HG02970 (cell line): ENCODE measurements at regions not wholly inside any gene's neighbourhood (a gene's known extent, or its start where the extent isn't known, plus 50 kb on each side); places are given as distances from the start of the nearest gene placed in this dataset.
"Not testable (repeated sequence)": the region's sequence is repeated elsewhere in the genome, so short reads cannot be mapped to it uniquely, and the experiment has no call there.

Experiments used
- ATAC-seq: cut with Tn5 transposase; IDR thresholded peaks from one replicate; pipeline ENCODE4 v1.9.1; 2021; ENCODE audit warnings: mild to moderate bottlenecking, moderate library complexity, moderate number of reproducible peaks; ENCODE audit not compliant: unreplicated experiment, low FRiP score

DNA sequence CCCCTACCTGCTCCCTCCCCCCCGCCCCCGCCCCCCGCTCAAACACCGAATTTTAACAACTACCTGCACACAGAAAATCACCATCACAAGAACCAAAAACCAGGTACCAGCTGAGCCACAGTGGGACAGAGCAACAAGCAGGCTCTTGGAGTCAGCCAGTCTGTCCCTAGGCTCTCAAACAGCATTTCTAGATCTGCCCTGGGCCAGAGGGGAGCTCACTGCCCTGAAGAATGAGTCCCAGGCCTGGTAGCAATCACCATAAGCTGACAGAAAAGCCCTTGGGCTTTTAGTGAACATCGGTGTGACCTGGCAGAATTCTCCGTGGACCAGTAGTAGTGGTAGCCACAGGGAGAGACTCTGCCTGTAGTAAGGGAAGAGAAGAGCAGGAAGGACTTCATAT is 58.3 kb downstream of the C11orf87 start:
- no peak for ATAC-seq

DNA sequence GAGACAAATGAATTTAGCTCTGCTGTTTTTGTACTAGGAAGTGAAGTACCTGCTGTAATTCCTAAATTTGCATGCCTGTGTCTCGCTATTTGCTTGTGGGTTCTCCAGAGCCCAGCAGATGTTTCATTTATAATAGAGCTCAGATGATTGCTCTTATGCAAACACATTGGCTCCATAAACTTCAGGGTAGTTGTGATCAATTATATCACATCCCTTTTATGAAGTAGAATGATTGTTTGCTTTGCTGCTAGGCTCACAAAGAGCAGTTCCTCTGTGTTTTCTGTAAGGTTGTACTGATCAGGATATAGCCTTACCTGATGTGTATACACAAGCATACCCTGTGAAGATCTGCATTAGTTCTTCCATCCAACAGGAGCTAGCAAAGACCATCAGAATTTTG is 64.1 kb downstream of the C11orf87 start:
- no peak for ATAC-seq

DNA sequence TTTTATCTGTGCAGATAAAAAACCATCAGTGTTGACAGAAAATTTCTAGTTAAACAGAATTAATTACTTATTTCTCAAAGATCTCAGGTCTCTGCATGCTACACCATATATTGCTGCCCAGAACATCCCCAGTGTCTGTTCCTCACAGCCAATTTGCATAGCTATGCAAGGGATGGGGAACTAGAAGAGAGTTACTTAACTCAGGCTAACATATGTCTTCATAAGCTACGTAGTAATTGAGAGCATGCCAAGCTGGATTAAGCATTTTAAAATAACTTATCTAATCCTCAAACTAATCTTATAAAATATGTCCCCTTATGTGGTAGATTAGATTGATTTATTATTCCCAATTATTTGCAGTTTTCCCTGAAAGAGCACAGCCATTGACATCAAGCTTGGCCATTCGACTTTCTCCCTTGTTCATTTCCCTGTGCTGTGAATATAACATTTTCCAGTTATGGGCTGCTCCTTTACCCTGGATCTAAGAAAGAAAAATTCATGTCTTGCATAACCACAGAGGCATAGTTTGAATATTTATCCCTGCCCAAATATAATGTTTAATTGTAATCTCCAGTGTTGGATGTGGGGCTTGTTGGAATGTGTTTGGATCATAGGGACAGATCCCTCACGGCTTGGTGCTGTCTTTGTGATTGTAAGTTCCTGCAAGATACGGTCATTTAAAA is 69.1 kb downstream of the C11orf87 start:
- ATAC-seq: no peak

DNA sequence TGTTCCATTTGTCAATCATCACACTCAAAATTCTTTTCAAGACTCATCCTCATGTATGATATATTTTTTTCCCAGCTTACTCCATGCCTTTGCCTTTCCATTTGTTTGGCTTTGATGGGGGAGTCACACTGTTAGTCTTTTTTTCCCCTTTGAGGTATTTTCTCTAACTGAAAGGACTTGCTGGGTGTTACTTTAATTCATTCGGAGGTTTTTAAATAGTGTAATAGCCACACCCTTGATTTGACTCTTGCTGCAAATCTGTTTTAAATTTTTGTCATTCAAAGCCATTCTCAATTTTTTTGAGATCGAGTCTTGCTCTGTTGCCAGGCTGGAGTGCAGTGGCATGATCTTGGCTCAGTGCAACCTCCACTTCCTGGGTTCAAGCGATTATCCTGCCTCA is 84.1 kb downstream of the C11orf87 start:
- ATAC-seq: no peak

DNA sequence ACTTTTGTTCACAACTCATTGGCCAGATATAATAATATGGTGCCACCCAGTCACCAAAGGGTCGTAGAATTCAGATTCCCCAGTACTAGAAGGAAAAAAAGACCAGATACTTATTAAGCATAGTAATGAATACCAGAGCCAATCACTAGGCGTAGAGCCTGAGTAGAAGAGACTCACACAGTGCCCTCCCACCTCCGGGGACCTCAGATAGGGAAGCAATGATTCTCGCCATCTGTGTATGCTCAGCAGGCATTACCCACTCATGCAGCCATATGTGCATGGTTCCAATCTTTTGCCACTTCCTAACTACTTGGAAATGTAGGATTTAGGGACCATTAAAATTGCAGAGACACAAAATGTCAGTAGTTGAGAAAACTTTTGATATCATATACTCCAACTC is 85.3 kb downstream of the C11orf87 start:
- no peak for ATAC-seq

DNA sequence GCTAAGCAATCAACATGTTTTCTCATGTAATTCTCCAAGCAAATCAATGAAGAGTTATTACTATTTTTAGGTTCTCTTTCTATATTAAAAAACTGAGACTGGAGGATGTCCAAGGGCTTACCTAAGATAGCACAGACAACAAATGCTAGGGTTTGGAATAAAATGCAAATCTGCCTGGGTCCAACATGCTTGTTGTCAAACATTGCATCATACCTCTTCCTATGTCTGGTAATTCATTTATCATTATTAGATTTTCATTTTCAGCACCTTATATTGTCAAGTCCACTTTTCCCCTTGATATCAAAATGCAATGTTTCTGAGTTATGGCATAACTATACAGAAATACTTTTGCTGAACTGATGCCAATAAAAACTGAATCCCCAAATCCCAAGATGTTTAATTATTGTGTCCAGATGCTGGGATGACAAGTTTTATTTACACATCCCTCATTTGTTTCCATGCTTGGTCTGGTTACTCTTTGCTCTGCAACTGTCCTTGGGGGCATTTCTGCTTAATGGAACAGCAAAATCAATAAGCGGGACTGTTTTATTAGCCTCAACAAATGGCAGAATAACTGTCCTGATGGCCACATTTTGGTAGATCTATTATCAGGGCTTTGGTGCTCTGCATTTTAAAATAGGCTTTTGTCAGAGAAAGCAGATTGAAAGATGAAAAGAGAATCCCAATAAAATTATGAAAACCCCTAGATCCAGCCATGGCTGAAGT is 86.0 kb downstream of the C11orf87 start:
- no peak for ATAC-seq

DNA sequence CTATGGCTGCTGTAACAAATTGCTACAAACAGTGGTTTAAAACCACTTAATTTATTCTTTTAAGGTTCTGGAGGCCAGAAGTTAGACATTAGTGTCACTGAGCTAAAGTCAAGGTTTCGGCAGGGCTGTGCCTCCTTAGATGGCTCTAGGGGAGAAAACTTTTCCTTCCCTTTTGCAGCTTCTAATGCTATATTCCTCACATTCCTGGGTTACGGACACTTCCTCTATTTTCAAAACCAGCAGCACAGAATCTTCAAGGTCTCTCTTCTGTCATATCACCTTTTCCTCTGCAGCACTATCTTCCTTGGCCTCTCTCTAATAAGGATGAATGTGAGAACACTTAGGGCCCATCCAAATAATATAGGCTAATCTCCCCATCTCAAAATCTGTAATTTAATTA is 87.0 kb downstream of the C11orf87 start:
- ATAC-seq: no peak

DNA sequence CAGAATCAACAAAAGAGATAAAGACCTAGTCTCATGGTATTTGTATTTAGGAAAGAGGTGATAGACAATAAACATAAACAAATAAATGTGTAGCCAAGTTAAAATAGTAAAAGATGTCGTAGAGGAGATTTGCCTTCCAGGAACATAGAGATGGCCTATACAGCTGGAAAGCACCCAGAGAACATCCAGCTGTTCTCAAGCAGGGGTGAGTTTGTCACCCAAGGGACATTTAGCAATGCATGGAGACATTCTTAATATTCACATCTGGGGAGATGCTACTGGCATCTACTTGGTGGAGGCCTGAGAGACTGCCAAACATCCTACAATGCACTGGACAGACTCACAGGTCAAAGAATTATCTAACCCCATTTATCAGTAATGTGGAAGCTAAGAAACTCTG is 88.3 kb downstream of the C11orf87 start:
- ATAC-seq: no peak

DNA sequence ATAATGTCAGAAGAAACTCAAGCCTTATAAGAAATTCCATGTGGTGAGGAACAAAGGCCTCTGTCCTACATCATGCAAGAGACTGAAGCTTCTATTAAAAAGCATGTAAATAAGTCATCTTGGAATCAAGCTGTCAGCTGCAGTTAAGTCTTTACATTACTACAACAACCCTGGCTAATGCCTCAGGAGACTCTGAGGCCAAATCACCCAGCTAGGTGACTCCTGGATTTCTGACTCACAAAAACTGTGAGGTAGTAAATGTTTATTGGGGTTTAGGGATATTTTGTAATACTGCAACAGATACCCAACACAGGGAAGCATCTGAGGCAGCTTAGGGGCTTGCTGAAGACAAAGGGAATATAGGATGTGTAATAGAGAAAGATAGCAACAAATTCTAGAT is 89.6 kb downstream of the C11orf87 start:
- no peak for ATAC-seq

DNA sequence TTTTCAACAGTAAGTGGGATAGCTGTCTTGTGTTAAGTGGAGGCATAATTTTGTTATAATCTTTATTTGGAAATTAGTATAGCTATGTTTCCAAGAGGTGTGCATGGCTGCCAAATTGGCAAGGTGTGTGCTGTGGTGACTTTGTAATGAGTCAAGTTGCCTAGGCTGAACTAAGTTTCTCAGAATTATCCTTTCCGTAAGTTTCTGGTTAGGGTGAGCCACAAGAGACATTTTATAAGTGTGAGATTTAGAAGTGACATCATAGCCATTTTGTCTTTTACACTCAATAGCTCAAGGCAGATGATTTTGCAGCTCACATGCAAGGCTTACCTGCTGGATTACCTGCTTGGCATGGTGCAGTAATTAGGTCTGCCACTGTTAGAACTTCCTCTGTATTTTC is 90.3 kb downstream of the C11orf87 start:
- ATAC-seq: no peak

DNA sequence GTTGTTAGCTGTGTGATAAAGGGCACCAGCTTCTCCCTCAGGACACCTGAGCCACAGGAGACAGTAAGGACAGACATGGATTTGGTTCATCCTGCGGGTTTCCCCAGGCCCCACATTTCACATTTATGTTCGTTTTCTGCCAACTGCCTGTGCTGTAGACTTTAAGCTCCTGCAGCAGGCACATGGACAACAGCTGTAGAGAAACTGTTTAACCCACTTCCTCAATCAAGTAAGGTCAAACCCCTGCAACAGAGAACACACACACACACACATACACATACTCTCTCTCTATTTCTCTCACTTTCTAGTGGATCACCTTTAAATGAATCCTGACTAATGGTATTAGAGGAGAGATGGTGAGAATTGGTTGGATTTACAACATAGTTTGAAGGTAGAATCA is 90.7 kb downstream of the C11orf87 start:
- ATAC-seq: no peak

DNA sequence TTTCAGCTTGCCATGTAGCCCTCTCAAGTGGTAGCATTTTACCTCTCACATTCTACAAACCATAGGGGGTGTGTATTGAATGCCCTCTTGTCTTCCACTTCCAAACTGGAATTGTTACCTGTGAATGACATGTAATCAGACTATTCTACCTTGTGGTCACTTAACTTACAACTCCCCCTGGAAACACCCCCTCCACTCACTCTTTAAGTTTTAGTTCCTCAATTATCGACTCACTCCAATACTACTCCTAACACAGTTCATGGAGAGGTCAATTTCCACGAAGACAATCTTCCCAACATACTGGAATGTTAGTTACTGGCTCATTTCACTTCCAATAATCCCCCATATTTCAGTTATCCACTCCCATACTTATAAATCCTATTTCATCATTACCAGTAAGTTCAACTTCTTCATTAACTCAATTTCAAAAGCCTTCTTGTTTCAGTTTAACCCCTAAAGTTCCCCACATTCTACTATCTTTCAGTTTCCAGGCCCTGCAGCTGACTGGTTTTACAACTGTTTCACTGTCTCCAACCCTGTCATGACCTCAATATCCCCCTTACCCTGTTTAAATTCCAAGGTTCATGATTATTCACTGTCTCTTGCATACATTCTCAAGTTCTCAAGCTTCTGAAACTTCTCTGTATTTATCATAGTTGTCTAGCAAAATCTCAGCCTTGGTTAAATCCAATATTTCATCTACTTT is 92.5 kb downstream of the C11orf87 start:
- ATAC-seq: no peak

DNA sequence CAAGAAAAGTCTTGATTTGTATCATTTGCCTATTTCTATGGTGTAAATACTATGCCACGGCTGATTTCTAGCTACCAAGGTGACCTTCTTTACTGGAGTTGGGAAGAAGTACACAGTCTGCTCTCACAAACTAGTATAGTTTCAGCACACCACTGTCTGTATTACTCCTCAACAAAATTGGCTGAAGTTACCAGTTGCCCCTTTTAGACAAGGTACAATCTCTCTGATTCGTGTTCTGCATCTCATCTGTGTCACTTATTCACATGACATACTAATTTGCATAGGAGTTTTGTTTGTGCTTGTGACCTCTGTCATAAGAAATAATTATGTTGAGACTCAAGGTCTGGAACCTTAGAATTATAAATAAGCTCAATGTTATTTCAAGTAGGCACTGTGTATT is 97.3 kb downstream of the C11orf87 start:
- no peak for ATAC-seq

DNA sequence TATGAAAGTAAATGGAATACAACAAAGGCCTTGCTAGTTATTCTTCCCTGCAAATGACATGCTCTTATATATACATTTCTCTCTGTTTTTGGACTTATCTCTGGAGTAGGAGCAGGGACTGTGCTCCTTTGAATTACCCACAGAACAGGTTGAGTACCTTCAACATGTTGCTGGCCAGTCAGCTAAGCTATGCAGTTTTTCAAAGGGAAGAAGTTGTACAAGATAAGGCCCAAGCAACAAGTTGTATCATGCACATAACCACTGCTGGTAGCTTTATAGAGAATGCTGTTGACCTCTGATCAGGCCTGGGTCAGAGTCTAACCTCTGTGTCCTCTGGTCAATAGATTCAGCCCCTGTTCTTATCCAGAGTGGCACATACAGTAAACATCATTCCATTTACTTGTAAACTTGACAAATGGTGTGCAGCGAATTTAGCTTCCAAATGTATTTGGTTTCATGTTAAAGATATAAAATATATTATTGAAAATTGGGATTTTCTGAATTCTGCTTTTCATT is 99.6 kb downstream of the C11orf87 start:
- no peak for ATAC-seq

DNA sequence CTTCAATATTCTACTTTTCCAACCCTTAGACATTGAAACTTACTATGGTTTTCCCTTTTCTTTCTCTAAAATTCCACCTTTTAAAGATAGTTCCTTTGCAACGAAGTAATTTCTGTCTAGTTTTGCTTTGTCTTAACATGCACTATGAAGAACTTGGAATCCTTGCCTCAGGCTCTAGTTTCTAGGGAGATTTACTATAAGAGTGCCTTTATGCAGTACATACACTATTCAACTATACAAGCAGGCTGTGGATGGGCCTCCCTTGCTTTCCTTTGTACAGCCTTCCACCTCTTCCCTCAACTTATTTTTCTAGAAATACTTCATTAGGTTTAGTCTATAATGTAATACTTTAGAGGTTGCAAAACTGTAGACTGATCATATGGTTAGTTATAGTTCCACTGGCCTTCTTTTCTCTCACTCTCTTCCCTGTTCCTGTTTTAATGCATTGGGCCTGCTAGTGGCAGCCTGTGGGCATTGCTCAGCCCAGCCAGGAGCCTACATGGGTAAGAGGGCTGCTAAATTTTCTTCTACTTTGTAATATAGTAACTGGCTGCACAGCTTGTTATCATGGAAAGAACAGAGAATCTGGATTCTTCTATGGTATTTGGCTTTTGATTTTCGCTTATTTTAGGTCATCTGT is 100.2 kb downstream of the C11orf87 start:
- no peak for ATAC-seq

DNA sequence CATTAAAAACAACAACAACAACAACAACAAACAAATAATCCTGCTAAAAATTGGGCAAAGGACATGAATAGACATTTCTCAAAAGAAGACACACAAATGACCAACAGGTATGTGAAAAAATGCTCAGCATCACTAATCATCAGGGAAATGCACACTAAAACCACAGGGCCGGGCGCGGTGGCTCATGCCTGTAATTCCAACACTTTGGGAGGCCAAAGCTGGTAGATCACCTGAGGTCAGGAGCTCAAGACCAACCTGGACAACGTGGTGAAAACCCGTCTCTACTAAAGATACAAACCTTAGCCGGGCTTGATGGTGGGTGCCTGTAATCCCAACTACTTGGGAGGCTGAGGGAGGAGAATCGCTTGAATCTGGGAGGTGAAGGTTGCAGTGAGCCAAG is 103.6 kb downstream of the C11orf87 start:
- not testable (repeated sequence) for ATAC-seq

DNA sequence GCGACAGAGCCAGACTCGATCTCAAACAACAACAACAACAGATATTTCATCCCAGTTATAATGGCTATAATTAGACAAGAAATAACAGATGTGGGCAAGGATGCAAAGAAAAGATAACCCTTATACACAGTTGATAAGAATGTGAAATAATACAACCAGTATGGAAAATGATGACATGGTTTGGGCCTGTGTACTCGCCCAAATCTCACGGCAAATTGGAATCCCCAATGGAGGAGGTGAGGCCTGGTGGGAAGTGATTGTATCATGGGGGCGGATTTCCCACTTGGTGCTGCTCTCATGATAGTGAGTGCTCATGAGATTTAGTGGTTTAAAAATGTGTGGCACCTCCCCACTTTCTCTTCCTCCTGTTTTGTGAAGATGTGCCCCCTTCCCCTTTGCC is 104.1 kb downstream of the C11orf87 start:
- ATAC-seq: no peak

DNA sequence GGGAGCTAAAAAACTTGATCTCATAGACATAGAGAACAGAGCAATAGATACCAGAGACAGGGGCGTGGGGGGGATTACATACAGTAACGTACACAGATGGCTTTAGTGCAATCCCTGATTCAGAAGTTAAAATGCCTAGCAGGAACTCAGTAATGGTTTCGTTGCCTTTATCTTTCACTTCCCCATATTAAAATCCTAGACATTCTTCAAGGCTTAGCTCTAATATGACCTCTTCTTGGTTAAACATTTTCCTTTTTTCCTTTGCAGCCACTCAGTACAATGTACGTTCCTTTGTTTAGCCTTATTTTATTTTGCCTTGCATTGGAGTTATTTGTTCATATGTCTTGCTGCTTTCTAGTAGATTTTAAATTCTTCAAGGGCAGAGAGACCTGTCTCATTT is 104.9 kb downstream of the C11orf87 start:
- no peak for ATAC-seq

DNA sequence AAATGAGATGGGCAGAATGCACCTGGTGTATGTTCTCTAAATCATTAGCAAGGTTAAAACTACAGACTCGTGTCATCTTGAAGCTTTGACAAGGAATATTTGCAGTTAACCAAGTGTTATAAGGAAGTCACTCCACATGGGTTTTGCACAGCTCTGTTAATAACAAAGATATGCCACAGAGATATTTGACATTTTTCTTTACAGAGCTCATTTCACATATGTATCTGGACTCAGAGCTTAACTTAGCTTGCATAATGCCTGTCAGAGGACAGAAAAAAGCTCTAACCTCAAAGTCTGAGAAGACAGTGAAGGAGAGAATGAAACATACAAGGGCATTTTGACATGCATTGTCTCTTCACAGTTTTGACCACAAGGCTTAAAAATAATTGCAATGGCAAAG is 105.5 kb downstream of the C11orf87 start:
- ATAC-seq: no peak

DNA sequence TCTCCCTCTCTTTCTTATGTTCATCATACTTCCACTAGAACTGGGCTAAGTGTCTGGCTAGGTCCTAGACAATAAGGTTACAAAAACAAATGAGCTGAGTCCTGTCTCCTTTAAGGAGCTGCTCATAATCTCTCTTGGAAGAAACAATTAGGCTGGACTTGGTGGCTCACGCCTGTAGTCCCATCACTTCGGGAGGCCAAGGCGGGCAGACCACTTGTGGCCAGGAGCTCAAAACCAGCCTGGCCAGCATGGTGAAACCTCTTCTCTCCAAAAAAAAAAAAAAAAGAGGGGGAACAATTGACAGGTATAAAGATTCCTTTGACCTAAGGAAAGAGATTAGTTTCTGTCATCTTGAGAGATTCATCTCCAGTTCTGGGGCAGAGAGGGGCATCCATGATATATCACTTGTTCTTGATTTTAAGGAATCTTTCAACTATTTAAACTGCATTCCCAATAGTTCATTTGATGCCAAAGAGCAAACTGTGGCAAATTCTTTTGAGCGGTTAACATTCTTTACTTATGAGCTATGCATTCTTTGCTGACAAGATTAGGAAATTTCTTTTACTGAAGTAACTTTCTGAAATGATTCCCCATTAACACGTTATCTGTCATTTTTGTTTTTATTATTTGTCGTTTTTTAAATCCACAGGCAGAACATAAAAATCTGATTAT is 125.5 kb downstream of the C11orf87 start:
- no peak for ATAC-seq

DNA sequence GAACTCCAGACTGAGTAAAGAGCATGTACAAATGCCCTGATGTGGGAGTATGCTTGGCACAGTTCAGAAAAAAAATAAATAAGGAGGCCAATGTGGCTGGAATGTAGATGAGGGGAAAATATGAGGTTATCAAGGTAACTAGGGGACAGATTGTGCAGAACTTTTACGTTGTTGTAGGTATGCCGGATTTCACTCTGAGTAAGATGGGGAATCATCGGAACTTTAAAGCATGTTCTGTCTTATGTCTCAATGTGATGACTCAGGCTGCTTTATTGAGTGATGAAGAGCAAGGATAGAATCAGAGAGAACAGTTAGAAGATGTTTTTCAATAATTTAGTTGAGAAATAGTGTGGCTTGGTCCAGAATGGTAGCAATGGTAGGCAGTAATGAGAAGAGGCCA is 130.4 kb downstream of the C11orf87 start:
- no peak for ATAC-seq
